GM12873 (cell line): ENCODE measurements at regions not wholly inside any gene's neighbourhood (a gene's known extent, or its start where the extent isn't known, plus 50 kb on each side); places are given as distances from the start of the nearest gene placed in this dataset.

Source experiments
- TF ChIP-seq, protein P1 (sequence below): IDR thresholded peaks from 2 replicates; pipeline ENCODE4 v1.5.1; 2012; ENCODE audit warnings: low read depth, mild to moderate bottlenecking, moderate library complexity, low read length, control low read depth; ENCODE audit not compliant: insufficient read depth; ENCODE audit errors: missing control alignments

DNA sequence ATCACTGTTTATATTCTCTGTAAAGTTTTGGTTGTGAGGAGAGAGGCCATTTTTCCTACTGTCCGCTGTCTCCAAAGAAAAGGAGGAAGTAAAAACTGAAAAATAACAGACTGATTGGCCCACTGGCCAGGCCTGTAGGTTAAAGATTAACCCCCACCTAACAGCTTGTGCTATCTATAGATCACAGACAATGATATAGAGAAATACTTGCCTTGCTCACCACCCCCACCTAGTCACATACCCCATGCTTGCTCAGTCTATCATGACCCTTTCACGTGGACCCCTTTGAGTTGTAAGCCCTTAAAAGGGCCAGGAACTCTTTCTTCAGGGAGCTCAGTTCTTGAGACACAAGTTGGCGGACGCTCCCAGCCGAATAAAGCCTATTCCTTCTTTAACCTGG lies 357.4 kb downstream of the PRDM9 start:
- TF ChIP-seq, protein P1, sequence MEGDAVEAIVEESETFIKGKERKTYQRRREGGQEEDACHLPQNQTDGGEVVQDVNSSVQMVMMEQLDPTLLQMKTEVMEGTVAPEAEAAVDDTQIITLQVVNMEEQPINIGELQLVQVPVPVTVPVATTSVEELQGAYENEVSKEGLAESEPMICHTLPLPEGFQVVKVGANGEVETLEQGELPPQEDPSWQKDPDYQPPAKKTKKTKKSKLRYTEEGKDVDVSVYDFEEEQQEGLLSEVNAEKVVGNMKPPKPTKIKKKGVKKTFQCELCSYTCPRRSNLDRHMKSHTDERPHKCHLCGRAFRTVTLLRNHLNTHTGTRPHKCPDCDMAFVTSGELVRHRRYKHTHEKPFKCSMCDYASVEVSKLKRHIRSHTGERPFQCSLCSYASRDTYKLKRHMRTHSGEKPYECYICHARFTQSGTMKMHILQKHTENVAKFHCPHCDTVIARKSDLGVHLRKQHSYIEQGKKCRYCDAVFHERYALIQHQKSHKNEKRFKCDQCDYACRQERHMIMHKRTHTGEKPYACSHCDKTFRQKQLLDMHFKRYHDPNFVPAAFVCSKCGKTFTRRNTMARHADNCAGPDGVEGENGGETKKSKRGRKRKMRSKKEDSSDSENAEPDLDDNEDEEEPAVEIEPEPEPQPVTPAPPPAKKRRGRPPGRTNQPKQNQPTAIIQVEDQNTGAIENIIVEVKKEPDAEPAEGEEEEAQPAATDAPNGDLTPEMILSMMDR, result no peak

DNA sequence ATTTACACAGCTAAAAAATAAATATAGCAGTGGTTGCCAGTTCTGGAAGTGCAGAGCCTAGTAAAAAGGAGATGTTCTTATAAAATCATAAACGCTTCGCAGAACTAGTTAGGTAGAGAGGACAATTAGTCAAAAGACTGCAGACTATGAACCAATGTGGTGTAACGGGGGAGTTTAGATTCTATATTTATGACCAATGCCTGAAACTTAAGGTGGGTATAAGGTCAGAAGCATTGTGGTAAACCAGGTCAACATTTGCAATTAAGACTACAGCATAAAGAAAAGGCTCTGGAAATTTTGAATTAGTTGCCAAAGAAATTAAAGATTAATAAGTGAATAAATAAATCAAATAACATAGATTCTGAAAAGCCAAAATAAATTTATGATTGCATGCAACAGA lies 370.4 kb downstream of the PRDM9 start:
- TF ChIP-seq, protein P1, result no peak

DNA sequence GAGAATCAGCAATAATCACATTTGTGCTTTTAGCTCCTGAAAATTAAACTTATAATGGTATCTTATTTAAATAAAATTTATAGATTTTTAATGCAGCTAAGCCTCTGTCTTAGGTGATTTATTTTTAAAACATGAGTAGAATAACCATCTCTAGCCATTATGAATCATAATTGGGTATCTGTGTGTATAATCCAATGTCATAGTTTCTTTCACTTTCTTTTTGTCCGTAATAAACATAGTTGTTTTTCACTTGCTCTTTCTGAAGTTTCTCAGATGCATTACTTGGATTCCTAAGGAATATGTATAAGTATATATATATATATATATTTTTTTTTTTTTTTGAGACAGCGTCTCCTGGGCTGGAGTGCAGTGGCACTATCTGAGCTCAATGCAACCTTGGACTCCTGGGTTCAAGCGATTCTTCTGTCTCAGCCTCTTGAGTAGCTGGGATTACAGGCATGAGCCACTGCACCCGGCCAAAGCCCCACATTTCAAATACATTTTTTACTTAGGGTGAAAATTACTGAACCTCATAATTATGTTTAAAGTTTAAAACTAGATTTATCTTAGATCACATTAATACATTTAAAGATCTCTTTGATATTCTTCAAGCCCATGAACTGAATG lies 377.1 kb downstream of the PRDM9 start:
- TF ChIP-seq, protein P1, result no peak

DNA sequence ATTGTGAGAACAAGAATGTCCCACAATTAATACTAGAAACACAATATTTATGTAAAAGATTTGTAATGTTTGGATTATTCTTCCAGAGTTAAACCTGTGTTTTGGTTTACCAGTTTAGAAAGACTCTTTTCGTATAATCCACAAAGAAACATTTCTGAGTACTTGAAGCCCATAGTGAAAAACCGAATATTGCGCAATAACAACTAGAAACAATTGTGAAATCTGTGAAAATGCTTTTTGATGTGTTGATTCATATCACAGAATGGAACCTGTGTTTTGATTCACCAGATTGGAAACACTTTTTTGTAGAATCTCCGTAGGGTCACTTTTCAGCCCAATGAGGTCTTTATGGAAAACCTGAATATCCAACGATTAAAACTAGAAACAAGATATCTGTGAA lies 386.2 kb downstream of the PRDM9 start:
- TF ChIP-seq, protein P1, result no peak

DNA sequence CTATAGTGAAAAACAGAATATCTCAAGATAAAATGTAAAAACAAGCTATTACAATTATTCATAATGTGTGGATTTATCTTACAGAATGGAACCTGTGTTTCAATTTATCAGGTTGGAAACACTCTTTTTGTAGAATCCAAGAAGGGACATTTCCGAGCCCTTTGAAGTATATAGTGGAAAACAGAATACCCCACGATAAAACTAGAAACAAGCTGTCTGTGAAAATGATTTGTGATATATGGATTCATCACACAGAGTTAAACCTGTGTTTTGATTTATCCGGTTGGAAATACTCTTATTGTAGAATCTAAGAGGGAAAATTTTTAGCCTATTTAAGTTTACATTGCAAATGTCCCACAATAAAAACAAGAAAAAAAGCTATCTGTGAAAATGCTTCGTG lies 388.2 kb downstream of the PRDM9 start:
- TF ChIP-seq, protein P1, result no peak

DNA sequence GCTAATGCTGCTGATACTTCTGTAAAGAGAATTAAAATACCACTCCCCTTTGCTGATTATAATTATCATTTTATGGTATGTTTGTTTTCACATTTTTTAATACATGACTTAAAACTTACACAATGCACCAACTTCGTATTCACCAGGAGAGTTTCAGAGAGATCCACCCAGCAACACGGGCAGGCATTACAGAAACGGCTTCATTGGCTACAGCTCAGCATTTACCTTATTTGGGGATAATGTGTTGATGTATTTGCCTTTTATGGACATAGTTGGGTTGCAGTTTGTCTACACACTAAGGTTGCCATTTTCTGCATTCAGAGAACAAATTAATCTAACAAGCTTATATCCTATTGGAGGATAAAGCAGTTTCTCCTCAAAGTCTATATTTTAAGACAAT lies 423.6 kb downstream of the PRDM9 start:
- TF ChIP-seq, protein P1, result no peak

DNA sequence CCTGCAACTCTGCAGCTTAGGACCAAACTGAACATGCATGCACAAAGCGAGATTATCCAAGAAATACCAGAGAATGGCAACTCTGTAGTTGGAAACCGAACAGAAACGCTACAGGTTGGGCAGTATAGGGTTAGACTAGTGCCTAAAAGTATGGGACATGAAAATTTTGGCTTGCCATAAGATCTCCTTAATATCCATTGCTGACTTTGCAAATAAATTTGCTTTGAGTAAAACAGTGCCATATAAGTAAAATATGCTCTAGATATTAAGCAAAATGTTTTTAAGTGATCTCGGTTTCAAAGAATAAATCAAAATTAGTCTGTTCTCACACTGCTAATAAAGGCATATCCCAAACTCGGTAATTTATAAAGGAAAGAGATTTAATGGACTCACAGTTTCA lies 456.0 kb downstream of the PRDM9 start:
- TF ChIP-seq, protein P1, result no peak
